Esophagus muscularis mucosa (tissue), 4 donors: ENCODE measurements at regions not wholly inside any gene's neighbourhood (a gene's known extent, or its start where the extent isn't known, plus 50 kb on each side); places are given as distances from the start of the nearest gene placed in this dataset.

Experiments
- EP300 ChIP-seq: sonication (generic); formaldehyde crosslinking; IDR thresholded peaks from one replicate; pipeline ENCODE4 v1.6.1; 2017; ENCODE audit warnings: antibody characterized with exemption
- POLR2A ChIP-seq: fragments of 450-650 bp; IDR thresholded peaks from one replicate; pipeline ENCODE4 v1.6.1; 2017; ENCODE audit warnings: antibody characterized with exemption, moderate library complexity, mild to moderate bottlenecking, low read depth
- POLR2AphosphoS5 ChIP-seq, 2 donors: sonication (generic); formaldehyde crosslinking; IDR thresholded peaks; one replicate each; pipeline ENCODE4 v1.6.1; 2017; ENCODE audit warnings: antibody characterized with exemption in 2 of 2
- TF ChIP-seq, protein P1 (sequence below), 3 experiments: fragments of 200-600 bp in 2 of 3; fragments of 450-650 bp in 1 of 3; sonication (generic) in 2 of 3; IDR thresholded peaks; one replicate each; pipeline ENCODE4 v1.5.1; 2017 to 2019; ENCODE audit warnings: antibody characterized with exemption in 3 of 3, mild to moderate bottlenecking in 2 of 3, moderate library complexity in 1 of 3

DNA sequence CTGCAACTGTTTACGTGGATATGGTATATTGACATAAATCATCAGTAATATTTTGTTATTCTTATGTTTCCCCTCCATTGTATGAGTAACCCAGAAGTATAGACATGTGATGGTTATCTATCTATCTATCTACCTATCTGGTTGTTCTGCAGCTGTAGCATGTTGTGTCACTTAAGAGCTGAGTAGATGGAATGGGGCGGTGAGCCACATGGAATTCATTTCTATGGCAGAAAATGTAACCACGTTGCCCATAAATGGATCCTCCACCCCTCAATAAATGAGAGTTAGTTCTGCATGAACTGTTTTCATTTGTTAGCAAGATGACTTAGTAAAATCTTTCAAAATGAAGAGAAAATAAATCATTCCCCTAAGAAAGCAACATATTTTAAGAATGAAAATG is 553.2 kb downstream of the MAT2B start:
- TF ChIP-seq, protein P1, sequence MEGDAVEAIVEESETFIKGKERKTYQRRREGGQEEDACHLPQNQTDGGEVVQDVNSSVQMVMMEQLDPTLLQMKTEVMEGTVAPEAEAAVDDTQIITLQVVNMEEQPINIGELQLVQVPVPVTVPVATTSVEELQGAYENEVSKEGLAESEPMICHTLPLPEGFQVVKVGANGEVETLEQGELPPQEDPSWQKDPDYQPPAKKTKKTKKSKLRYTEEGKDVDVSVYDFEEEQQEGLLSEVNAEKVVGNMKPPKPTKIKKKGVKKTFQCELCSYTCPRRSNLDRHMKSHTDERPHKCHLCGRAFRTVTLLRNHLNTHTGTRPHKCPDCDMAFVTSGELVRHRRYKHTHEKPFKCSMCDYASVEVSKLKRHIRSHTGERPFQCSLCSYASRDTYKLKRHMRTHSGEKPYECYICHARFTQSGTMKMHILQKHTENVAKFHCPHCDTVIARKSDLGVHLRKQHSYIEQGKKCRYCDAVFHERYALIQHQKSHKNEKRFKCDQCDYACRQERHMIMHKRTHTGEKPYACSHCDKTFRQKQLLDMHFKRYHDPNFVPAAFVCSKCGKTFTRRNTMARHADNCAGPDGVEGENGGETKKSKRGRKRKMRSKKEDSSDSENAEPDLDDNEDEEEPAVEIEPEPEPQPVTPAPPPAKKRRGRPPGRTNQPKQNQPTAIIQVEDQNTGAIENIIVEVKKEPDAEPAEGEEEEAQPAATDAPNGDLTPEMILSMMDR (IDR thresholded peaks at IDR 0.05) = no peak
- TF ChIP-seq POLR2AphosphoS5 (IDR thresholded peaks at IDR 0.05) (no peak), POLR2A (no peak), EP300 (no peak)
